ENCODE measurements at regions not wholly inside any gene's neighbourhood (a gene's known extent, or its start where the extent isn't known, plus 50 kb on each side); places are given as distances from the start of the nearest gene placed in this dataset.

- H3K27me3 Mint-ChIP-seq (ENCODE audit: low read depth): no peaks in the 10 kb centered on the region
- no peak overlapping the region for H3K4me3 Mint-ChIP-seq
- no peaks in the 10 kb centered on the region for H3K36me3 Mint-ChIP-seq (ENCODE audit: low read depth)
- no peaks in the 10 kb centered on the region for H3K4me1 Mint-ChIP-seq (ENCODE audit: low read depth)
- no peak overlapping the region for H3K27ac Mint-ChIP-seq
- no peaks in the 10 kb centered on the region for H3K9me3 Mint-ChIP-seq
Measured at GRCh38 chr10:106185951-106186350, 978.6 kb downstream of the SORCS1 start.

GRCh38 chr10:106183041-106183440 lies 981.5 kb downstream of the SORCS1 start:
- Mint-ChIP-seq H3K27ac (no peak overlapping the region), H3K27me3 (ENCODE audit: low read depth) (no peaks in the 10 kb centered on the region), H3K4me3 (no peak overlapping the region), H3K4me1 (ENCODE audit: low read depth) (no peaks in the 10 kb centered on the region), H3K36me3 (ENCODE audit: low read depth) (no peaks in the 10 kb centered on the region), H3K9me3 (no peaks in the 10 kb centered on the region)

- Mint-ChIP-seq H3K4me3 (no peak overlapping the region), H3K27me3 (ENCODE audit: low read depth) (no peaks in the 10 kb centered on the region), H3K27ac (no peak overlapping the region), H3K36me3 (ENCODE audit: low read depth) (no peaks in the 10 kb centered on the region), H3K9me3 (no peaks in the 10 kb centered on the region), H3K4me1 (ENCODE audit: low read depth) (no peaks in the 10 kb centered on the region)
Measured at GRCh38 chr10:106182542-106182941, 982.0 kb downstream of the SORCS1 start.

- Mint-ChIP-seq H3K36me3 (ENCODE audit: low read depth) (no peaks in the 10 kb centered on the region), H3K4me1 (ENCODE audit: low read depth) (no peaks in the 10 kb centered on the region), H3K27ac (no peak overlapping the region), H3K27me3 (ENCODE audit: low read depth) (no peaks in the 10 kb centered on the region), H3K4me3 (no peak overlapping the region), H3K9me3 (no peaks in the 10 kb centered on the region)
Measured at GRCh38 chr10:106181501-106181900, 983.0 kb downstream of the SORCS1 start.

- no peaks in the 10 kb centered on the region for H3K4me1 Mint-ChIP-seq (ENCODE audit: low read depth)
- no peaks in the 10 kb centered on the region for H3K9me3 Mint-ChIP-seq
- H3K27me3 Mint-ChIP-seq (ENCODE audit: low read depth): no peaks in the 10 kb centered on the region
- no peaks in the 10 kb centered on the region for H3K36me3 Mint-ChIP-seq (ENCODE audit: low read depth)
- no peak overlapping the region for H3K27ac Mint-ChIP-seq
- no peak overlapping the region for H3K4me3 Mint-ChIP-seq
Measured at GRCh38 chr10:106179430-106179829, 985.1 kb downstream of the SORCS1 start.

- H3K27ac Mint-ChIP-seq: no peak overlapping the region
- H3K4me1 Mint-ChIP-seq (ENCODE audit: low read depth): no peaks in the 10 kb centered on the region
- no peak overlapping the region for H3K4me3 Mint-ChIP-seq
- no peaks in the 10 kb centered on the region for H3K36me3 Mint-ChIP-seq (ENCODE audit: low read depth)
- no peaks in the 10 kb centered on the region for H3K27me3 Mint-ChIP-seq (ENCODE audit: low read depth)
- no peaks in the 10 kb centered on the region for H3K9me3 Mint-ChIP-seq
Measured at GRCh38 chr10:106175760-106176377, 988.6 kb downstream of the SORCS1 start.

GRCh38 chr10:106173838-106174237 lies 990.7 kb downstream of the SORCS1 start:
- Mint-ChIP-seq H3K27me3 (ENCODE audit: low read depth) (no peaks in the 10 kb centered on the region), H3K4me1 (ENCODE audit: low read depth) (no peaks in the 10 kb centered on the region), H3K36me3 (ENCODE audit: low read depth) (no peaks in the 10 kb centered on the region)

GRCh38 chr10:106169241-106169640 lies 995.3 kb downstream of the SORCS1 start:
- H3K27ac Mint-ChIP-seq: no peak overlapping the region
- H3K4me3 Mint-ChIP-seq: no peak overlapping the region
- no peaks in the 10 kb centered on the region for H3K4me1 Mint-ChIP-seq (ENCODE audit: low read depth)
- H3K9me3 Mint-ChIP-seq: no peaks in the 10 kb centered on the region
- no peaks in the 10 kb centered on the region for H3K36me3 Mint-ChIP-seq (ENCODE audit: low read depth)
- no peaks in the 10 kb centered on the region for H3K27me3 Mint-ChIP-seq (ENCODE audit: low read depth)

More at GRCh38 chr10:106173838-106174237, 990.7 kb downstream of the SORCS1 start:
- H3K4me3 Mint-ChIP-seq: no peak overlapping the region
- no peak overlapping the region for H3K27ac Mint-ChIP-seq
- H3K9me3 Mint-ChIP-seq: no peaks in the 10 kb centered on the region

GRCh38 chr10:106167946-106168345 lies 996.6 kb downstream of the SORCS1 start:
- Mint-ChIP-seq H3K4me3 (no peak overlapping the region), H3K36me3 (ENCODE audit: low read depth) (no peaks in the 10 kb centered on the region)

GRCh38 chr10:106158241-106158640 lies 1006.3 kb downstream of the SORCS1 start:
- Mint-ChIP-seq H3K27me3 (ENCODE audit: low read depth) (no peaks in the 10 kb centered on the region), H3K4me1 (ENCODE audit: low read depth) (no peaks in the 10 kb centered on the region), H3K27ac (no peak overlapping the region), H3K9me3 (peaks cover 6% of the 10 kb centered on the region), H3K36me3 (ENCODE audit: low read depth) (no peaks in the 10 kb centered on the region), H3K4me3 (no peak overlapping the region)

More at GRCh38 chr10:106167946-106168345, 996.6 kb downstream of the SORCS1 start:
- Mint-ChIP-seq H3K4me1 (ENCODE audit: low read depth) (no peaks in the 10 kb centered on the region), H3K9me3 (no peaks in the 10 kb centered on the region), H3K27me3 (ENCODE audit: low read depth) (no peaks in the 10 kb centered on the region), H3K27ac (no peak overlapping the region)

- Mint-ChIP-seq H3K9me3 (no peaks in the 10 kb centered on the region), H3K36me3 (ENCODE audit: low read depth) (no peaks in the 10 kb centered on the region), H3K4me3 (no peak overlapping the region), H3K27me3 (ENCODE audit: low read depth) (no peaks in the 10 kb centered on the region), H3K27ac (no peak overlapping the region), H3K4me1 (ENCODE audit: low read depth) (no peaks in the 10 kb centered on the region)
Measured at GRCh38 chr10:106147021-106147420, 1017.5 kb downstream of the SORCS1 start.

GRCh38 chr10:106139915-106140314 lies 1024.6 kb downstream of the SORCS1 start:
- Mint-ChIP-seq H3K9me3 (no peaks in the 10 kb centered on the region), H3K36me3 (ENCODE audit: low read depth) (no peaks in the 10 kb centered on the region), H3K4me3 (no peak overlapping the region), H3K27ac (no peak overlapping the region), H3K4me1 (ENCODE audit: low read depth) (no peaks in the 10 kb centered on the region), H3K27me3 (ENCODE audit: low read depth) (no peaks in the 10 kb centered on the region)

GRCh38 chr10:106136175-106136574 lies 1028.3 kb downstream of the SORCS1 start:
- H3K36me3 Mint-ChIP-seq (ENCODE audit: low read depth): no peaks in the 10 kb centered on the region
- no peaks in the 10 kb centered on the region for H3K4me1 Mint-ChIP-seq (ENCODE audit: low read depth)
- H3K9me3 Mint-ChIP-seq: no peaks in the 10 kb centered on the region
- no peak overlapping the region for H3K27ac Mint-ChIP-seq
- H3K27me3 Mint-ChIP-seq (ENCODE audit: low read depth): no peaks in the 10 kb centered on the region
- no peak overlapping the region for H3K4me3 Mint-ChIP-seq

GRCh38 chr10:106134326-106135000 lies 1030.0 kb downstream of the SORCS1 start:
- Mint-ChIP-seq H3K27me3 (ENCODE audit: low read depth) (no peaks in the 10 kb centered on the region), H3K36me3 (ENCODE audit: low read depth) (no peaks in the 10 kb centered on the region), H3K9me3 (no peaks in the 10 kb centered on the region), H3K4me1 (ENCODE audit: low read depth) (no peaks in the 10 kb centered on the region), H3K4me3 (no peak overlapping the region), H3K27ac (no peak overlapping the region)

- Mint-ChIP-seq H3K4me3 (no peak overlapping the region), H3K27me3 (ENCODE audit: low read depth) (no peaks in the 10 kb centered on the region), H3K27ac (no peak overlapping the region), H3K4me1 (ENCODE audit: low read depth) (no peaks in the 10 kb centered on the region), H3K9me3 (no peaks in the 10 kb centered on the region), H3K36me3 (ENCODE audit: low read depth) (no peaks in the 10 kb centered on the region)
Measured at GRCh38 chr10:106133451-106133850, 1031.1 kb downstream of the SORCS1 start.
